SK-N-SH (cell line): ENCODE measurements at regions not wholly inside any gene's neighbourhood (a gene's known extent, or its start where the extent isn't known, plus 50 kb on each side); places are given as distances from the start of the nearest gene placed in this dataset.

Experiments used
- ELF1 ChIP-seq: IDR thresholded peaks from 2 replicates; pipeline ENCODE4 v1.4.0; 2012
- EP300 ChIP-seq, 2 experiments: IDR thresholded peaks; 2 replicates each; pipeline versions ENCODE4 v1.4.0 to v1.6.1; 2012; ENCODE audit warnings: borderline replicate concordance in 1 of 2, low read depth in 1 of 2, low read length in 1 of 2
- EZH2phosphoT487 ChIP-seq: fragments of 200-600 bp; sonication (generic); IDR thresholded peaks from 2 replicates; pipeline ENCODE4 v1.6.1; 2017; ENCODE audit warnings: low read depth, mixed run types, mild to moderate bottlenecking, antibody characterized with exemption, moderate library complexity, borderline replicate concordance
- GABPA ChIP-seq: IDR thresholded peaks from 2 replicates; pipeline ENCODE4 v1.4.0; 2012; ENCODE audit warnings: low read depth, mild to moderate bottlenecking
- GATA2 ChIP-seq: sonication (generic); formaldehyde crosslinking; IDR thresholded peaks from 2 replicates; pipeline ENCODE4 v1.5.0; 2020; ENCODE audit warnings: mild to moderate bottlenecking, missing genetic modification reagents
- MAX ChIP-seq: IDR thresholded peaks from 2 replicates; pipeline ENCODE4 v1.4.0; 2012; ENCODE audit warnings: low read depth
- POLR2AphosphoS5 ChIP-seq: IDR thresholded peaks from 2 replicates; pipeline ENCODE4 v1.6.1; 2012; ENCODE audit warnings: low read depth, low read length
- RAD21 ChIP-seq: IDR thresholded peaks from 2 replicates; pipeline ENCODE4 v1.6.1; 2012; ENCODE audit warnings: mild to moderate bottlenecking, low read length
- RCOR1 ChIP-seq: fragments of 150-350 bp; IDR thresholded peaks from 2 replicates; pipeline ENCODE4 v1.6.1; 2017; ENCODE audit warnings: antibody characterized with exemption, low read length
- SIN3A ChIP-seq: IDR thresholded peaks from 2 replicates; pipeline ENCODE4 v1.6.1; 2012; ENCODE audit warnings: low read depth, mild to moderate bottlenecking, low read length, moderate library complexity, borderline replicate concordance
- SMC3 ChIP-seq: IDR thresholded peaks from 2 replicates; pipeline ENCODE4 v1.6.1; 2012; ENCODE audit warnings: low read depth, low read length, improper control_type of control experiment
- TAF1 ChIP-seq: IDR thresholded peaks from 2 replicates; pipeline ENCODE4 v1.6.1; 2012; ENCODE audit warnings: low read depth, mild to moderate bottlenecking, low read length, moderate library complexity, borderline replicate concordance
- TF ChIP-seq, protein P1 (sequence below): fragments of 200-600 bp; sonication (generic); IDR thresholded peaks from 2 replicates; pipeline ENCODE4 v1.6.1; 2017; ENCODE audit warnings: antibody characterized with exemption, mild to moderate bottlenecking, moderate library complexity

- TF ChIP-seq, protein P1, sequence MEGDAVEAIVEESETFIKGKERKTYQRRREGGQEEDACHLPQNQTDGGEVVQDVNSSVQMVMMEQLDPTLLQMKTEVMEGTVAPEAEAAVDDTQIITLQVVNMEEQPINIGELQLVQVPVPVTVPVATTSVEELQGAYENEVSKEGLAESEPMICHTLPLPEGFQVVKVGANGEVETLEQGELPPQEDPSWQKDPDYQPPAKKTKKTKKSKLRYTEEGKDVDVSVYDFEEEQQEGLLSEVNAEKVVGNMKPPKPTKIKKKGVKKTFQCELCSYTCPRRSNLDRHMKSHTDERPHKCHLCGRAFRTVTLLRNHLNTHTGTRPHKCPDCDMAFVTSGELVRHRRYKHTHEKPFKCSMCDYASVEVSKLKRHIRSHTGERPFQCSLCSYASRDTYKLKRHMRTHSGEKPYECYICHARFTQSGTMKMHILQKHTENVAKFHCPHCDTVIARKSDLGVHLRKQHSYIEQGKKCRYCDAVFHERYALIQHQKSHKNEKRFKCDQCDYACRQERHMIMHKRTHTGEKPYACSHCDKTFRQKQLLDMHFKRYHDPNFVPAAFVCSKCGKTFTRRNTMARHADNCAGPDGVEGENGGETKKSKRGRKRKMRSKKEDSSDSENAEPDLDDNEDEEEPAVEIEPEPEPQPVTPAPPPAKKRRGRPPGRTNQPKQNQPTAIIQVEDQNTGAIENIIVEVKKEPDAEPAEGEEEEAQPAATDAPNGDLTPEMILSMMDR = no peak
- TF ChIP-seq EZH2phosphoT487 (no peak), EP300 (IDR thresholded peaks at IDR 0.05; ENCODE audit: borderline replicate concordance in 1 of 2, low read depth in 1 of 2, low read length in 1 of 2) (no peak), SIN3A (no peak), GABPA (no peak), MAX (no peak), SMC3 (no peak), TAF1 (no peak), RCOR1 (no peak), ELF1 (no peak), POLR2AphosphoS5 (no peak), RAD21 (no peak), GATA2 (CRISPR knock-in tag) (no peak)
Observed at GRCh38 chr2:126784621-126785020, 114.1 kb upstream of the TEX51 start.
